Activated CD4-positive, alpha-beta memory T cell treated with anti-CD3 and anti-CD28 coated beads for 36 hours (primary cell): ENCODE measurements at regions not wholly inside any gene's neighbourhood (a gene's known extent, or its start where the extent isn't known, plus 50 kb on each side); places are given as distances from the start of the nearest gene placed in this dataset.

ENCODE experiments used
- CTCF ChIA-PET: fragments of 350-600 bp; sonication (Branson Sonifier 250); formaldehyde crosslinking; loops from one replicate; lab custom pipeline; 2021; ENCODE audit warnings: antibody characterized with exemption, inconsistent platforms; lab: Charles Lee
- POLR2A ChIA-PET: fragments of 350-600 bp; sonication (Branson Sonifier 250); formaldehyde crosslinking; loops from one replicate; lab custom pipeline; 2021; ENCODE audit warnings: antibody characterized with exemption; lab: Charles Lee
- DNase-seq: peaks from one replicate; pipeline ENCODE4 v3.0.0-alpha.2; 2020
- H3K27ac Mint-ChIP-seq: one replicate; pipeline ENCODE4 v1.8.0; 2021; ENCODE audit warnings: mixed read lengths
- H3K27me3 Mint-ChIP-seq: one replicate; pipeline ENCODE4 v1.8.0; 2021; ENCODE audit warnings: mixed read lengths
- H3K36me3 Mint-ChIP-seq: one replicate; pipeline ENCODE4 v1.8.0; 2021; ENCODE audit warnings: mixed read lengths
- H3K4me1 Mint-ChIP-seq: one replicate; pipeline ENCODE4 v1.8.0; 2021; ENCODE audit warnings: low read depth, mixed read lengths
- H3K4me3 Mint-ChIP-seq: one replicate; pipeline ENCODE4 v1.8.0; 2021; ENCODE audit warnings: mild to moderate bottlenecking, mixed read lengths
- H3K9me3 Mint-ChIP-seq: one replicate; pipeline ENCODE4 v1.8.0; 2021; ENCODE audit warnings: mixed read lengths
- intact Hi-C: fragments of 100-400 bp; cut with micrococcal nuclease; formaldehyde crosslinking; loops from one replicate; pipeline ENCODE4 v1.15.1; 2023

GRCh38 chr4:62222121-62222520 is 1022.0 kb downstream of the ADGRL3 start:
- ChIA-PET CTCF (no interaction called here), POLR2A (no interaction called here)
- DNase-seq, result no peak
- Mint-ChIP-seq H3K4me1 (no peaks in the 10 kb centered on the region), H3K9me3 (peaks cover 8% of the 10 kb centered on the region), H3K4me3 (no peak overlapping the region), H3K27ac (no peak overlapping the region), H3K36me3 (no peaks in the 10 kb centered on the region), H3K27me3 (no peaks in the 10 kb centered on the region)
- intact Hi-C loops, result no loop called here

- peaks cover 14% of the 10 kb centered on the region for H3K9me3 Mint-ChIP-seq
- no peak for DNase-seq
- ChIA-PET POLR2A (no interaction called here), CTCF (no interaction called here)
- H3K4me3 Mint-ChIP-seq, result no peak overlapping the region
- H3K27ac Mint-ChIP-seq, result no peak overlapping the region
- no peaks in the 10 kb centered on the region for H3K27me3 Mint-ChIP-seq
- H3K4me1 Mint-ChIP-seq, result no peaks in the 10 kb centered on the region
- no peaks in the 10 kb centered on the region for H3K36me3 Mint-ChIP-seq
- intact Hi-C loops, result no loop called here
Observed at GRCh38 chr4:62210486-62210885, 1010.4 kb downstream of the ADGRL3 start.

GRCh38 chr4:62209757-62210485 is 1009.8 kb downstream of the ADGRL3 start:
- Mint-ChIP-seq H3K9me3 (peaks cover 14% of the 10 kb centered on the region), H3K4me3 (no peak overlapping the region), H3K27me3 (no peaks in the 10 kb centered on the region), H3K4me1 (no peaks in the 10 kb centered on the region), H3K36me3 (no peaks in the 10 kb centered on the region), H3K27ac (no peak overlapping the region)
- DNase-seq, result no peak
- ChIA-PET POLR2A (no interaction called here), CTCF (no interaction called here)
- intact Hi-C loops, result no loop called here

- ChIA-PET CTCF (no interaction called here), POLR2A (no interaction called here)
- no peaks in the 10 kb centered on the region for H3K36me3 Mint-ChIP-seq
- H3K27ac Mint-ChIP-seq, result no peak overlapping the region
- no peak overlapping the region for H3K4me3 Mint-ChIP-seq
- H3K4me1 Mint-ChIP-seq, result no peaks in the 10 kb centered on the region
- H3K27me3 Mint-ChIP-seq, result no peaks in the 10 kb centered on the region
- intact Hi-C loops, result no loop called here
- no peak for DNase-seq
- peaks cover 13% of the 10 kb centered on the region for H3K9me3 Mint-ChIP-seq
Observed at GRCh38 chr4:62208921-62209320, 1008.8 kb downstream of the ADGRL3 start.

- POLR2A ChIA-PET, result no interaction called here
- CTCF ChIA-PET, result no interaction called here
- Mint-ChIP-seq H3K9me3 (peaks cover 12% of the 10 kb centered on the region), H3K27ac (no peak overlapping the region), H3K27me3 (no peaks in the 10 kb centered on the region), H3K4me1 (no peaks in the 10 kb centered on the region), H3K4me3 (no peak overlapping the region), H3K36me3 (no peaks in the 10 kb centered on the region)
- intact Hi-C loops, result no loop called here
- no peak for DNase-seq
Observed at GRCh38 chr4:62204136-62204535, 1004.0 kb downstream of the ADGRL3 start.

GRCh38 chr4:62199291-62199810 is 999.2 kb downstream of the ADGRL3 start:
- CTCF ChIA-PET, result no interaction called here
- Mint-ChIP-seq H3K4me3 (no peak overlapping the region), H3K9me3 (peaks cover 11% of the 10 kb centered on the region), H3K36me3 (no peaks in the 10 kb centered on the region), H3K27me3 (no peaks in the 10 kb centered on the region), H3K4me1 (no peaks in the 10 kb centered on the region), H3K27ac (no peak overlapping the region)
- POLR2A ChIA-PET, result no interaction called here
- no peak for DNase-seq
- intact Hi-C loops, result no loop called here

GRCh38 chr4:62196338-62196737 is 996.2 kb downstream of the ADGRL3 start:
- ChIA-PET POLR2A (no interaction called here), CTCF (no interaction called here)
- H3K36me3 Mint-ChIP-seq, result no peaks in the 10 kb centered on the region
- peaks cover 6% of the 10 kb centered on the region for H3K9me3 Mint-ChIP-seq
- H3K4me3 Mint-ChIP-seq, result no peak overlapping the region
- intact Hi-C loops, result no loop called here
- H3K4me1 Mint-ChIP-seq, result no peaks in the 10 kb centered on the region
- no peak overlapping the region for H3K27ac Mint-ChIP-seq
- DNase-seq, result no peak
- no peaks in the 10 kb centered on the region for H3K27me3 Mint-ChIP-seq

- peaks cover 6% of the 10 kb centered on the region for H3K9me3 Mint-ChIP-seq
- intact Hi-C loops, result no loop called here
- ChIA-PET CTCF (no interaction called here), POLR2A (no interaction called here)
- H3K4me1 Mint-ChIP-seq, result no peaks in the 10 kb centered on the region
- H3K36me3 Mint-ChIP-seq, result no peaks in the 10 kb centered on the region
- no peak overlapping the region for H3K4me3 Mint-ChIP-seq
- DNase-seq, result no peak
- H3K27me3 Mint-ChIP-seq, result no peaks in the 10 kb centered on the region
- no peak overlapping the region for H3K27ac Mint-ChIP-seq
Observed at GRCh38 chr4:62194342-62194741, 994.2 kb downstream of the ADGRL3 start.

GRCh38 chr4:62193761-62194160 is 993.6 kb downstream of the ADGRL3 start:
- Mint-ChIP-seq H3K27me3 (no peaks in the 10 kb centered on the region), H3K27ac (no peak overlapping the region), H3K36me3 (no peaks in the 10 kb centered on the region), H3K4me3 (no peak overlapping the region), H3K9me3 (peaks cover 6% of the 10 kb centered on the region), H3K4me1 (no peaks in the 10 kb centered on the region)
- intact Hi-C loops, result no loop called here
- no peak for DNase-seq
- CTCF ChIA-PET, result no interaction called here
- POLR2A ChIA-PET, result no interaction called here

GRCh38 chr4:62191451-62192240 is 991.5 kb downstream of the ADGRL3 start:
- H3K36me3 Mint-ChIP-seq, result no peaks in the 10 kb centered on the region
- intact Hi-C loops, result no loop called here
- DNase-seq, result no peak
- no peaks in the 10 kb centered on the region for H3K4me1 Mint-ChIP-seq
- no peaks in the 10 kb centered on the region for H3K27me3 Mint-ChIP-seq
- ChIA-PET CTCF (no interaction called here), POLR2A (no interaction called here)
- no peak overlapping the region for H3K4me3 Mint-ChIP-seq
- no peak overlapping the region for H3K27ac Mint-ChIP-seq
- H3K9me3 Mint-ChIP-seq, result peaks cover 13% of the 10 kb centered on the region

- no peaks in the 10 kb centered on the region for H3K4me1 Mint-ChIP-seq
- peaks cover 12% of the 10 kb centered on the region for H3K9me3 Mint-ChIP-seq
- no peak overlapping the region for H3K27ac Mint-ChIP-seq
- CTCF ChIA-PET, result no interaction called here
- H3K27me3 Mint-ChIP-seq, result no peaks in the 10 kb centered on the region
- DNase-seq, result no peak
- intact Hi-C loops, result no loop called here
- POLR2A ChIA-PET, result no interaction called here
- no peak overlapping the region for H3K4me3 Mint-ChIP-seq
- no peaks in the 10 kb centered on the region for H3K36me3 Mint-ChIP-seq
Observed at GRCh38 chr4:62170235-62170634, 970.1 kb downstream of the ADGRL3 start.

- POLR2A ChIA-PET, result no interaction called here
- CTCF ChIA-PET, result no interaction called here
- H3K9me3 Mint-ChIP-seq, result peaks cover 17% of the 10 kb centered on the region
- no peak overlapping the region for H3K27ac Mint-ChIP-seq
- no peak for DNase-seq
- intact Hi-C loops, result no loop called here
- no peak overlapping the region for H3K4me3 Mint-ChIP-seq
- H3K27me3 Mint-ChIP-seq, result no peaks in the 10 kb centered on the region
- no peaks in the 10 kb centered on the region for H3K36me3 Mint-ChIP-seq
- H3K4me1 Mint-ChIP-seq, result no peaks in the 10 kb centered on the region
Observed at GRCh38 chr4:62168681-62169080, 968.6 kb downstream of the ADGRL3 start.

GRCh38 chr4:62162606-62163005 is 962.5 kb downstream of the ADGRL3 start:
- POLR2A ChIA-PET, result no interaction called here
- intact Hi-C loops, result no loop called here
- CTCF ChIA-PET, result no interaction called here

More at GRCh38 chr4:62162606-62163005, 962.5 kb downstream of the ADGRL3 start:
- Mint-ChIP-seq H3K9me3 (peaks cover 26% of the 10 kb centered on the region), H3K4me1 (no peaks in the 10 kb centered on the region), H3K4me3 (no peak overlapping the region), H3K36me3 (no peaks in the 10 kb centered on the region), H3K27ac (no peak overlapping the region), H3K27me3 (no peaks in the 10 kb centered on the region)
- no peak for DNase-seq
